Iris pigment epithelial cell (primary cell): ENCODE measurements at regions not wholly inside any gene's neighbourhood (a gene's known extent, or its start where the extent isn't known, plus 50 kb on each side); places are given as distances from the start of the nearest gene placed in this dataset.
A peak's percentile ranks its signal among the peaks of the same experiment; 100 is the strongest.
"Not testable (repeated sequence)": the region's sequence is repeated elsewhere in the genome, so short reads cannot be mapped to it uniquely, and the experiment has no call there.

ENCODE experiments used
- DNase-seq: peaks from one replicate; pipeline ENCODE4 v3.0.0-alpha.2; 2011; ENCODE audit warnings: low read depth

- DNase-seq, result no peak
These were observed 51.3 kb upstream of the SUB1 start for GRCh38 chr5:32534041-32534440.

- peak; percentile 65 for DNase-seq
These were observed 53.4 kb upstream of the SUB1 start for GRCh38 chr5:32531885-32532520.

- DNase-seq, result not testable (repeated sequence)
These were observed 58.0 kb upstream of the SUB1 start for GRCh38 chr5:32527321-32527720.

GRCh38 chr5:32526810-32527209, 58.5 kb upstream of the SUB1 start:
- DNase-seq, result no peak

GRCh38 chr5:32523625-32524024, 61.7 kb upstream of the SUB1 start:
- no peak for DNase-seq

GRCh38 chr5:32522429-32523143, 62.8 kb upstream of the SUB1 start:
- peak; percentile 92 for DNase-seq

- no peak for DNase-seq
These were observed 63.9 kb upstream of the SUB1 start for GRCh38 chr5:32521481-32521880.

- peak; percentile 22 for DNase-seq
These were observed 64.4 kb upstream of the SUB1 start for GRCh38 chr5:32520972-32521371.

GRCh38 chr5:32520356-32520755, 65.0 kb upstream of the SUB1 start:
- no peak for DNase-seq

- no peak for DNase-seq
These were observed 65.8 kb upstream of the SUB1 start for GRCh38 chr5:32519508-32519907.

- no peak for DNase-seq
These were observed 70.3 kb upstream of the ZFR start for GRCh38 chr5:32514806-32515205.

- DNase-seq, result no peak
These were observed 68.4 kb upstream of the ZFR start for GRCh38 chr5:32512926-32513325.

- DNase-seq, result no peak
These were observed 67.3 kb upstream of the ZFR start for GRCh38 chr5:32511776-32512374.

GRCh38 chr5:32510860-32511259, 66.3 kb upstream of the ZFR start:
- no peak for DNase-seq

GRCh38 chr5:32508806-32509805, 64.6 kb upstream of the ZFR start:
- no peak for DNase-seq

GRCh38 chr5:32507738-32508434, 63.3 kb upstream of the ZFR start:
- DNase-seq, result peak; percentile 67

- DNase-seq, result no peak
These were observed 62.3 kb upstream of the ZFR start for GRCh38 chr5:32506799-32507198.

- DNase-seq, result no peak
These were observed 61.7 kb upstream of the ZFR start for GRCh38 chr5:32506201-32506661.

- DNase-seq, result peak; percentile 52
These were observed 61.2 kb upstream of the ZFR start for GRCh38 chr5:32505756-32506155.

GRCh38 chr5:32504989-32505596, 60.6 kb upstream of the ZFR start:
- peak; percentile 91 for DNase-seq
